ENCODE measurements at regions not wholly inside any gene's neighbourhood (a gene's known extent, or its start where the extent isn't known, plus 50 kb on each side); places are given as distances from the start of the nearest gene placed in this dataset.

- Histone ChIP-seq H3K4me3 (no peak overlapping the region), H3K27ac (no peak overlapping the region), H3K36me3 (no peaks in the 10 kb centered on the region), H3K4me1 (no peaks in the 10 kb centered on the region), H3K9me3 (no peaks in the 10 kb centered on the region), H3K27me3 (no peaks in the 10 kb centered on the region)
- DNase-seq, result no peak
- TF ChIP-seq CTCF (IDR thresholded peaks at IDR 0.05) (no peak), POLR2A (IDR thresholded peaks at IDR 0.05) (no peak)
These were observed 315.8 kb upstream of the DDHD1 start for GRCh38 chr14:53468876-53469275.

- TF ChIP-seq POLR2A (IDR thresholded peaks at IDR 0.05) (no peak), CTCF (IDR thresholded peaks at IDR 0.05) (no peak)
- no peaks in the 10 kb centered on the region for H3K36me3 ChIP-seq
- peaks cover 0 to 3% (median 0%) of the 10 kb centered on the region in 4 donors for H3K4me1 ChIP-seq
- no peak overlapping the region for H3K4me3 ChIP-seq
- DNase-seq, result no peak
- no peak overlapping the region for H3K27ac ChIP-seq
- H3K9me3 ChIP-seq, result no peaks in the 10 kb centered on the region
- no peaks in the 10 kb centered on the region for H3K27me3 ChIP-seq
These were observed 311.3 kb upstream of the DDHD1 start for GRCh38 chr14:53464376-53464775.

GRCh38 chr14:53462931-53463778 lies 310.0 kb upstream of the DDHD1 start:
- Histone ChIP-seq H3K36me3 (no peaks in the 10 kb centered on the region), H3K4me3 (no peak overlapping the region), H3K4me1 (peaks cover 0 to 3% (median 0%) of the 10 kb centered on the region in 4 donors), H3K27me3 (no peaks in the 10 kb centered on the region), H3K9me3 (no peaks in the 10 kb centered on the region), H3K27ac (no peak overlapping the region)
- DNase-seq, result no peak
- no peak for TF ChIP-seq CTCF (IDR thresholded peaks at IDR 0.05)
- TF ChIP-seq POLR2A (IDR thresholded peaks at IDR 0.05), result no peak

- peaks cover 0 to 3% (median 0%) of the 10 kb centered on the region in 4 donors for H3K4me1 ChIP-seq
- no peak overlapping the region for H3K4me3 ChIP-seq
- no peak for DNase-seq
- H3K9me3 ChIP-seq, result no peaks in the 10 kb centered on the region
- no peak overlapping the region for H3K27ac ChIP-seq
- no peaks in the 10 kb centered on the region for H3K27me3 ChIP-seq
- TF ChIP-seq POLR2A (IDR thresholded peaks at IDR 0.05) (no peak), CTCF (IDR thresholded peaks at IDR 0.05) (no peak)
- H3K36me3 ChIP-seq, result no peaks in the 10 kb centered on the region
These were observed 308.7 kb upstream of the DDHD1 start for GRCh38 chr14:53461858-53462257.

DNA sequence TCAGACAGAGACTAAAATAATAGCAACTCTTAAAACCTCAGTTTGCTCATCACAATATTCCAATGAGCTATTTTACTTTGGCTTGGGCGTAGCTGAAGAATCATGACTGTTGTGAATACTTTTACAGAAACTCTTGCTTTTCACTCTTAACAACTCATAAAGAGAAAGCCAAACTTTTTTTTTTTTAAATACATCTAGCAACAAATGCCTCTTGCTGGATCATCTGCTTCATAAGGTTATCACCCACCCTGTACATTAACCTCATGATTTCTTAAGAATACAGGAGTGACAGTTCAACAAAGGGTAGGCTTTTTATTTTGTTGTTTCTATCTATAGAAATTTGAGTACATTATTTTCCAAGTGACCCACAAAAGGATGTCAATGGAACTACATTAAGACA lies 307.4 kb upstream of the DDHD1 start:
- H3K27me3 ChIP-seq, result no peaks in the 10 kb centered on the region
- no peak for DNase-seq
- TF ChIP-seq POLR2A (IDR thresholded peaks at IDR 0.05), result no peak
- TF ChIP-seq CTCF (IDR thresholded peaks at IDR 0.05), result no peak
- H3K9me3 ChIP-seq, result no peaks in the 10 kb centered on the region
- H3K4me3 ChIP-seq, result no peak overlapping the region
- no peak overlapping the region for H3K27ac ChIP-seq
- H3K36me3 ChIP-seq, result no peaks in the 10 kb centered on the region
- peaks cover 0 to 3% (median 0%) of the 10 kb centered on the region in 4 donors for H3K4me1 ChIP-seq
